Thoracic aorta (tissue), 2 donors: ENCODE measurements at regions not wholly inside any gene's neighbourhood (a gene's known extent, or its start where the extent isn't known, plus 50 kb on each side); places are given as distances from the start of the nearest gene placed in this dataset.

Source experiments
- ATAC-seq: fragments of 150-250 bp; one replicate; pipeline ENCODE4 v1.8.0; 2017; ENCODE audit warnings: low read depth; ENCODE audit not compliant: insufficient number of reproducible peaks, low FRiP score
- DNase-seq: peaks from one replicate; pipeline ENCODE4 v3.0.0-alpha.2; 2020; ENCODE audit warnings: low spot score
- H3K27ac ChIP-seq, 2 donors: fragments of 200-600 bp; sonication (generic); 1 replicate in 1 of 2; 2 replicates in 1 of 2; pipeline ENCODE4 v1.5.1; 2016; ENCODE audit warnings: mild to moderate bottlenecking in 2 of 2, moderate library complexity in 2 of 2
- H3K27me3 ChIP-seq: fragments of 200-600 bp; sonication (generic); replicated peaks from 2 replicates; pipeline ENCODE4 v1.6.0; 2016; ENCODE audit warnings: mild to moderate bottlenecking; ENCODE audit not compliant: insufficient read depth
- H3K36me3 ChIP-seq: fragments of 200-600 bp; sonication (generic); one replicate; pipeline ENCODE4 v1.5.1; 2016
- H3K4me1 ChIP-seq, 2 donors: fragments of 200-600 bp; sonication (generic); 1 replicate in 1 of 2; 2 replicates in 1 of 2; pipeline versions ENCODE4 v1.5.1 to v1.6.0; 2016; ENCODE audit warnings: low read depth in 2 of 2, mild to moderate bottlenecking in 1 of 2; ENCODE audit not compliant: control insufficient read depth in 1 of 2
- H3K4me3 ChIP-seq: fragments of 200-600 bp; sonication (generic); 2 replicates; pipeline ENCODE4 v1.5.1; 2016; ENCODE audit warnings: mild to moderate bottlenecking
- H3K9me3 ChIP-seq: fragments of 200-600 bp; sonication (generic); 2 replicates; pipeline ENCODE4 v1.5.1; 2016
- CTCF ChIP-seq: fragments of 200-600 bp; sonication (generic); IDR thresholded peaks from one replicate; pipeline ENCODE4 v1.5.1; 2019; ENCODE audit warnings: antibody characterized with exemption

GRCh38 chr11:79579063-79579462 is 138.2 kb upstream of the TENM4 start:
- Histone ChIP-seq H3K27me3 (no peaks in the 10 kb centered on the region), H3K4me3 (no peak overlapping the region), H3K36me3 (no peaks in the 10 kb centered on the region), H3K27ac (no peak overlapping the region), H3K9me3 (no peaks in the 10 kb centered on the region), H3K4me1 (no peaks in the 10 kb centered on the region)
- TF ChIP-seq CTCF, result no peak
- ATAC-seq (no peak), DNase-seq (no peak)

- no peak for TF ChIP-seq CTCF
- Histone ChIP-seq H3K9me3 (no peaks in the 10 kb centered on the region), H3K27me3 (no peaks in the 10 kb centered on the region), H3K4me1 (no peaks in the 10 kb centered on the region), H3K27ac (no peak overlapping the region), H3K4me3 (no peak overlapping the region), H3K36me3 (no peaks in the 10 kb centered on the region)
- DNase-seq (no peak), ATAC-seq (no peak)
Observed at GRCh38 chr11:79578116-79578515, 137.3 kb upstream of the TENM4 start.

GRCh38 chr11:79575701-79576100 is 134.9 kb upstream of the TENM4 start:
- Histone ChIP-seq H3K27me3 (no peaks in the 10 kb centered on the region), H3K9me3 (no peaks in the 10 kb centered on the region), H3K4me3 (no peak overlapping the region), H3K4me1 (no peaks in the 10 kb centered on the region), H3K36me3 (no peaks in the 10 kb centered on the region), H3K27ac (no peak overlapping the region)
- no peak for ATAC-seq
- DNase-seq, result no peak
- no peak for TF ChIP-seq CTCF

GRCh38 chr11:79570104-79570503 is 129.3 kb upstream of the TENM4 start:
- Histone ChIP-seq H3K4me1 (no peaks in the 10 kb centered on the region), H3K9me3 (no peaks in the 10 kb centered on the region), H3K4me3 (no peak overlapping the region), H3K27ac (no peak overlapping the region), H3K27me3 (no peaks in the 10 kb centered on the region), H3K36me3 (no peaks in the 10 kb centered on the region)
- ATAC-seq (no peak), DNase-seq (no peak)
- TF ChIP-seq CTCF, result no peak

- H3K4me1 ChIP-seq, result no peaks in the 10 kb centered on the region
- no peaks in the 10 kb centered on the region for H3K9me3 ChIP-seq
- ATAC-seq (no peak), DNase-seq (no peak)
- H3K4me3 ChIP-seq, result no peak overlapping the region
- TF ChIP-seq CTCF, result no peak
- H3K36me3 ChIP-seq, result no peaks in the 10 kb centered on the region
- no peak overlapping the region for H3K27ac ChIP-seq
- H3K27me3 ChIP-seq, result no peaks in the 10 kb centered on the region
Observed at GRCh38 chr11:79564288-79564925, 123.6 kb upstream of the TENM4 start.
